ENCODE measurements at regions not wholly inside any gene's neighbourhood (a gene's known extent, or its start where the extent isn't known, plus 50 kb on each side); places are given as distances from the start of the nearest gene placed in this dataset.

GRCh38 chr5:16260000-16260399, 80.4 kb upstream of the MARCHF11 start:
- H3K36me3 Mint-ChIP-seq (ENCODE audit: low read depth): no peaks in the 10 kb centered on the region
- intact Hi-C loops (cut with micrococcal nuclease): no loop called here

GRCh38 chr5:16253856-16254255, 74.3 kb upstream of the MARCHF11 start:
- intact Hi-C loops (cut with micrococcal nuclease): no loop called here
- H3K4me3 Mint-ChIP-seq: no peak overlapping the region
- CTCF ChIA-PET: no interaction called here

More at GRCh38 chr5:16260000-16260399, 80.4 kb upstream of the MARCHF11 start:
- H3K4me1 Mint-ChIP-seq (ENCODE audit: low read depth): no peaks in the 10 kb centered on the region
- H3K9me3 Mint-ChIP-seq: no peaks in the 10 kb centered on the region
- POLR2A ChIA-PET: no interaction called here
- CTCF ChIA-PET: no interaction called here
- DNase-seq (no peak), ATAC-seq (no peak)
- H3K4me3 Mint-ChIP-seq: no peak overlapping the region
- no peak for TF ChIP-seq CTCF (IDR thresholded peaks at IDR 0.05)
- H3K27ac Mint-ChIP-seq: no peak overlapping the region
- H3K27me3 Mint-ChIP-seq: no peaks in the 10 kb centered on the region

GRCh38 chr5:16245956-16246355, 66.4 kb upstream of the MARCHF11 start:
- Mint-ChIP-seq H3K36me3 (ENCODE audit: low read depth) (no peaks in the 10 kb centered on the region), H3K4me3 (no peak overlapping the region), H3K27me3 (no peaks in the 10 kb centered on the region), H3K9me3 (peaks cover 3% of the 10 kb centered on the region), H3K27ac (no peak overlapping the region), H3K4me1 (ENCODE audit: low read depth) (no peaks in the 10 kb centered on the region)
- no peak for TF ChIP-seq CTCF (IDR thresholded peaks at IDR 0.05)
- intact Hi-C loops (cut with micrococcal nuclease): no loop called here
- POLR2A ChIA-PET: no interaction called here
- CTCF ChIA-PET: no interaction called here
- DNase-seq (no peak), ATAC-seq (no peak)

More at GRCh38 chr5:16253856-16254255, 74.3 kb upstream of the MARCHF11 start:
- Mint-ChIP-seq H3K4me1 (ENCODE audit: low read depth) (no peaks in the 10 kb centered on the region), H3K36me3 (ENCODE audit: low read depth) (no peaks in the 10 kb centered on the region), H3K27me3 (no peaks in the 10 kb centered on the region), H3K9me3 (peaks cover 5% of the 10 kb centered on the region), H3K27ac (no peak overlapping the region)
- no peak for TF ChIP-seq CTCF (IDR thresholded peaks at IDR 0.05)
- POLR2A ChIA-PET: no interaction called here
- DNase-seq (no peak), ATAC-seq (no peak)

- CTCF ChIA-PET: no interaction called here
- no peak for TF ChIP-seq CTCF (IDR thresholded peaks at IDR 0.05)
- no peak for ATAC-seq
- H3K27ac Mint-ChIP-seq: no peak overlapping the region
- H3K9me3 Mint-ChIP-seq: peaks cover 3% of the 10 kb centered on the region
- no peaks in the 10 kb centered on the region for H3K36me3 Mint-ChIP-seq (ENCODE audit: low read depth)
- POLR2A ChIA-PET: no interaction called here
- no peaks in the 10 kb centered on the region for H3K4me1 Mint-ChIP-seq (ENCODE audit: low read depth)
- H3K4me3 Mint-ChIP-seq: no peak overlapping the region
- no peaks in the 10 kb centered on the region for H3K27me3 Mint-ChIP-seq
- intact Hi-C loops (cut with micrococcal nuclease): no loop called here
- no peak for DNase-seq
Observed at GRCh38 chr5:16245249-16245648, 65.7 kb upstream of the MARCHF11 start.

- Mint-ChIP-seq H3K4me1 (ENCODE audit: low read depth) (no peaks in the 10 kb centered on the region), H3K27ac (no peak overlapping the region), H3K9me3 (peaks cover 6% of the 10 kb centered on the region), H3K27me3 (no peaks in the 10 kb centered on the region), H3K36me3 (ENCODE audit: low read depth) (no peaks in the 10 kb centered on the region), H3K4me3 (no peak overlapping the region)
- ChIA-PET CTCF (no interaction called here), POLR2A (no interaction called here)
- ATAC-seq (no peak), DNase-seq (no peak)
- no peak for TF ChIP-seq CTCF (IDR thresholded peaks at IDR 0.05)
- intact Hi-C loops (cut with micrococcal nuclease): no loop called here
Observed at GRCh38 chr5:16238018-16238417, 58.4 kb upstream of the MARCHF11 start.

Data from activated CD8-positive, alpha-beta T cell treated with anti-CD3 and anti-CD28 coated beads for 36 hours (primary cell).